GM21423 (cell line): ENCODE measurements at regions not wholly inside any gene's neighbourhood (a gene's known extent, or its start where the extent isn't known, plus 50 kb on each side); places are given as distances from the start of the nearest gene placed in this dataset.
"Not testable (repeated sequence)": the region's sequence is repeated elsewhere in the genome, so short reads cannot be mapped to it uniquely, and the experiment has no call there.

Experiments used
- ATAC-seq: cut with Tn5 transposase; IDR thresholded peaks from one replicate; pipeline ENCODE4 v1.9.1; 2021; ENCODE audit warnings: mild to moderate bottlenecking, moderate library complexity; ENCODE audit not compliant: unreplicated experiment

- ATAC-seq = no peak
These were observed 53.6 kb downstream of the ARF6 start for GRCh38 chr14:49946320-49947141.

- ATAC-seq = no peak
These were observed 54.6 kb downstream of the ARF6 start for GRCh38 chr14:49947506-49947905.

DNA sequence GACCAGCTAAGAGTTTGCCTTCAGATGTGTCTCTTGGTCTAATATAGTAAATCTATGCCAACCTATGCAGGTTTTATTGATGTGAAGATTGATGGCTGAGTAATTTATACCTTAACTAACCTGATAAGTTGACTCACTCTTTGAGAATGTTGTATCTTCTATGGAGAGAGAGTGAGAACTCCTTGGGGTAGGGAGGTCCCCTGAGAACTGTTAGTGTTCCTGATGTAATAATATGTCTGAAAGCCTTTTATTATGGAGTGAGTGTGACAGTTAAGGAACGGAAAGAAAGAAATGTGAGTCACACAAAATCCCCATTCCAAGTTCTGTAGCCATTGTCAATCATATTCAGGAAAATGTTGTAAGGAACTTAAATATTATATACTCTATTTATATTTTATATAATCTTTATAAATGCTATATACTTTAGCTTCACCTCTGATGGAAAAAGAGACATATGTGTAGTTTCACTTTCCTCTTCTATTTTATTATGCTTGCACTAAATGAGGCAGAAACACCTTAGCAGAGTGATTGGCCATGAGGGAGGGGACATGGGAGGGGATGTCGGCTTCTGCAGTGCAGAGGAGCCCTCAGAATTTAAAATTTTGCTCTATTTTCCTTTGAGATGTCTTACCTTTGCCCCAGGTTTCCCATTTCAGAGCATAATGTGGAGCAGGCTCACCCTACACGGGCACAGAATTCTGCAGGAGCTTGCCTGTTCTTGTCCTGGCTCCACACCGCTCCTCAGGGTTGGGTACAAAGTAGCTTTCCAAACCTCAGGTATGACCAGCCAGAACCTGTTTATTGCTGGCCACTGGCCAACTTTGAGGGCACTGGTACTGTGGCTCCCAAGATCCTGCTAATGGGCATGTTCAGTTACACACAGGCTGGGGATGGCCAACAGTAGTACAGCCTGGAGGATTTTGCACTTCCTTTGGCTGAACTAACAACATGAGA lies 57.7 kb downstream of the ARF6 start:
- ATAC-seq = no peak

DNA sequence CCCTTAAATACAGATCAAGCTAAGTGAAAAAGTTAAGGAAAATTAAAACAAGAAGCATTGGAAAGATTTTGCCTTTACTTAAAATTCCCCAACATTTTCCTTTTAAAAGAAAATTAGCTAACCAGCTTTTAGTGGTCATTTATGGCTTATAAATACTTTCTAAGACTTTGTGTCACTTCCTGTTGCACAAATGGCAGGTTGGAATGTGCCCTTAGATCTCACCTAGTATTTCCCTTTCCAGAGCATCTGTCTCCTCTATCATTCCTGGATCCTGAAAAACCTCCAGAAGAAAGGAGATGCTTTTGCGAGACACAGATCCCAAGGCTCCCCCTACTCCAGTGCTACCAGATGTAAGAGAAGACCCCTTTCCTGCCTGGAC lies 58.3 kb downstream of the ARF6 start:
- no peak for ATAC-seq

- no peak for ATAC-seq
These were observed 58.9 kb downstream of the ARF6 start for GRCh38 chr14:49951691-49952345.

DNA sequence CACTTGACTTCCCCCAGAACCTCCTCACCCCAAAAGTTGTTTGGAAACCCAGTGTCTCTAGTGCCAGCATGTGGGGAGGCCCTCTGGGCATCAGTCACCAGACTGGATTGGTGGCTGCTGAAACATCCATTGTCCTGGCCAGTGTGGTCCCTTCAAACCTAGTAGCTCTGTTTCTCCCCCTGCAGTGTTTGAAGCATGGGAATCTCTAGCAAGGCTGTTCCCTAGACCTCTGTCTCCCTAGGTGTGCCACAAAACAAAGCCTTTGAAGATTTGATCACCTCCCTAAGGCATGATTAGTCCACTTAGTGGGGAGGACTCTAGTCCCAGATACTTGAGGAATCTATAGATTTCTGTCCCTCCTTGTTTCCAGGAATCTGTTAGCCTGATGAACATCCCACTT lies 60.3 kb downstream of the ARF6 start:
- no peak for ATAC-seq

DNA sequence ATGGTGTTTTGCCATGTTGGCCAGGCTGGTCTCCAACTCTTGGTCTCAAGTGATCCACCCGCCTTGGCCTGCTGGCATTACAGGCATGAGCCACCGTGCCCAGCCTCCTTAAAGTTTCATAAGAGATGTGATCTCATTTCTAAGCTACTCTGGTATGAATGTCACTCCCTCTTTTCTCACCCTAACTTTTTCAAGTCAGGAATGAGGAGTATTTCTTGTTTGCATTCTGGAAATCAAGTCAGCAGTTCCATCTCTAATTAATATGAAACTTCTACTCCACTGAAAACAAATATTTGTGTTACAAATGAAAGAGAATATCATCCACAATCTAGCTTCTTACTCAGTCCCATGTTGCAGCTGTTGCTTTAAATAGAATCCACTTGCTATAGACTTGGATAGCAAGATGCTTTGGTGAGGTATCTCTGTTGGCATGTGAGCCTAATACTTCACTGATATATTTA lies 61.3 kb downstream of the ARF6 start:
- no peak for ATAC-seq

DNA sequence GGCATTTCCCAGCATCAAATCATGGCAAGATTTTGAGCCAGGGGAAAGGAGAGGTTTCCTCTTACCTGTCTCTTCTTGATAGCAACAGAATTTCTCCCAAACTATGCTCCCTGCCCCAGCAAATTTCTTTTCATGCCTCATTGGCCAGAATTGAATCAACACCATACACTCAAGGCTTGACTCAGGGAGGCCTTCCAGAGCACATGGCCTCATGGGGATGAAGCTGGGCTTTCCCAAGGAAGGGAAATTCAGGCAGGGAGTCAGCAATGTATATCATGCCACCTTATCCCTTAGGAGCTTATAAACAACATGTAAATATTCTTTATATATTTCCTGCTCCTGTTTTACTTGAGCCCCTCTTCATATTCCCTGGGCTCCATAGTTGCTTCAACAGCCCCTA lies 62.1 kb downstream of the ARF6 start:
- ATAC-seq = no peak

GRCh38 chr14:49957089-49957852 lies 64.4 kb downstream of the ARF6 start:
- ATAC-seq = no peak

- ATAC-seq = peak; percentile 68
These were observed 67.0 kb downstream of the ARF6 start for GRCh38 chr14:49959822-49960408.

DNA sequence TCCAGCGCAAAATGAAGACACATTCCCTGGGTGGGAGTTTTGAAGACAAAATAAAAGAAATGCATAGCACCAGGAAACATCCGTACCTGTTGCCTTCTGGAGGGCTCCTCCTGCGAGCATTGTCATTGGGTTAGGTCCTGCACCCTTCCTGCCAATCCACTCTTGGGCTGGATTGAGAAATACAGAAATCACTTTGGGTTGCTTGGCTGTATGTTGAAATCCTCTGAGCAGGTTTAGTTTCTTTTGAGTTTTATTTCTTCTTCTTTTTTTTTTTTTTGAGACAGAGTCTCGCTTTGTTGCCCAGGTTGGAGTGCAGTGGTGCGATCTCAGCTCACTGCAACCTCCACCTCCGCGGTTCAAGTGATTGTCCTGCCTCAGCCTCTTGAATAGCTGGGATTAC lies 67.6 kb downstream of the ARF6 start:
- no peak for ATAC-seq

DNA sequence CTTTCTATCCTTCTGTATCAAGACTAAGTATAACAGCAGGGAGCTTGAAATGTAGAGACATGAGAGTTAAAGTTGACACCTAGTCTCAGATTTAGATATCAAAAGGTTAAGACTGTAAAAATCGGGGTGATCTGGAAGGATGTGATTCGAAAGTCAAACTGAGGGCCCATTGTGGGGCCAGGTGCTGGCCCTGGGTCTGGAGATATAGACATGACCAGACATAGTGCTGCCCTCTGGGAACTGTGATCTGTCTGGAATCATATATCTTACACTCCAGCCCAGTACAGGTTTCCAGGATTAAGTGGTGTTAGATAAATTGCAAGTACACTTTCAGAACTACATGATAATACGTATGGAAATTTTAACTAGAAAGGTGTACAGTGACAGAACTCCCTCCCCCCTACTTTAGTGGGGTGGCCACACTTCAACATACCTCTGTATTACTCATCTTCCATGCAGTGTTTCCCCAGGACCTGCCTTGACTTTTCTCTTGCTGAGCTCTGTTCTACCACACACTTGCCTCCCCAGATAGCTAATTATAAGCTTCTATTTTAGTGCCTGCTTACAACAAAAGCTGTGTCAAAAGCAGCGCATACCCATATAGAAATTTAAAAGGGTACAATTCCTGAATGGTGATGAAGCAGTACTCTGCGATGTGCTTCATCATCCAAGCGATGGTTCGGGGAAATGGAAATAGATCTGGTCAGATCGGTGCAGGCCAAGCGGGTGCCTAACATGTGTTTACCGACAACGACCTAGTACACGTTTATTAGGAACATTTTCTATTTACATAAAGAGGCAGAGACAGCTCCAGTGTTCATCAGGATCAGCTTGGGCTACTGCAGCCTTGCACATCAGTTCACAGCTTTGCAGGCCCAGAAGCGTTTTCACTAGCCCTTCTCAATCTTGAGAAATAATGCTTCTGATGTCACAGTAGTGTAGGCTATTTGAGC lies 68.7 kb downstream of the ARF6 start:
- peak; percentile 42 for ATAC-seq

- no peak for ATAC-seq
These were observed 69.7 kb downstream of the ARF6 start for GRCh38 chr14:49962621-49963020.

DNA sequence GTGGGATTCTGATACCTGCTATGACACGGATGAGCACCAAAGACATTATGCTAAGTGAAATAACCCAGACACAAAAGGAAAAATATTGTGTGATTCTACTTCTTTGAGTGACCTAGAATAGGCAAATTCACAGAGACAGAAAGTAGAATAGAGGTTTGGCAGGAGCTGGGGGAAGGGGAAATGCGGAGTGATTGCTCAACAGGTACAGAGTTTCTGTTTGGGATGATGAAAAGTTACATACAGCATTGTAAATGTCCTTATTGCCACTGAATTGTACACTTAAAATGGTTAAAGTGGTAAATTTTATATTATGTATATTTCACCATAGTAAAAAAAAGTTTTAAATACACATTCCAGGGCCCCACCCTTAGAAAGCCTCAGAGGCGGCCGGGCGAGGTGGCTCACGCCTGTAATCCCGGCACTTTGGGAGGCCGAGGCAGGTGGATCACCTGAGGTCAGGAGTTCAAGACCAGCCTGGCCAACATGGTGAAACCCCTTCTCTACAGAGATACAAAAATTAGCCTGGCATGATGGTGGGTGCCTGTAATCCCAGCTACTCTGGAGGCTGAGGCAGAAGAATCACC lies 72.3 kb downstream of the ARF6 start:
- ATAC-seq = not testable (repeated sequence)

DNA sequence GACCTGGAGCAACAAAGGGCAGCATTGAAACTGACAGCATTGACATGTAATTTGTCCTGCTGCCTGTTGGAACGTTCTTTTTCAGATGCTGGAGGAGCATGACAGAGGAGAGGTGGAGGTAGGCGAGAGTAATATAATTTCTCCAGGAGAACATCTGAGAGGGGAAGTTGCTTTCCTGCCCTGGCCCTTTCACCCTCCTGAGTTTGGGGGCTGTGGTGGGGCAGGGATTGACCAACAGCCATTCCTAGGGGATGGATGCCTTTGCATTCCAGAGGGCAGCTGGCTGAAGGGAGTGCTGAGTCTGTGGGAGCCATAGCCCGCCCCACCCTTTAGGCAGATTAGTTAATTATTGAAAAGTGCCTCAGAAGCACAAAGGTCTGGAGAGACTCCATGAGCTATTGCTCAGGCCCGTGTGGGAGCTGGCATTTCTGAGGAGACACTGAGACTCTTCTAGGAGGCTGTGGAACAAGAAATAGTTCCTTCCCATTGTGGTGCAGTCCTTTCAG lies 73.5 kb downstream of the ARF6 start:
- ATAC-seq = no peak

DNA sequence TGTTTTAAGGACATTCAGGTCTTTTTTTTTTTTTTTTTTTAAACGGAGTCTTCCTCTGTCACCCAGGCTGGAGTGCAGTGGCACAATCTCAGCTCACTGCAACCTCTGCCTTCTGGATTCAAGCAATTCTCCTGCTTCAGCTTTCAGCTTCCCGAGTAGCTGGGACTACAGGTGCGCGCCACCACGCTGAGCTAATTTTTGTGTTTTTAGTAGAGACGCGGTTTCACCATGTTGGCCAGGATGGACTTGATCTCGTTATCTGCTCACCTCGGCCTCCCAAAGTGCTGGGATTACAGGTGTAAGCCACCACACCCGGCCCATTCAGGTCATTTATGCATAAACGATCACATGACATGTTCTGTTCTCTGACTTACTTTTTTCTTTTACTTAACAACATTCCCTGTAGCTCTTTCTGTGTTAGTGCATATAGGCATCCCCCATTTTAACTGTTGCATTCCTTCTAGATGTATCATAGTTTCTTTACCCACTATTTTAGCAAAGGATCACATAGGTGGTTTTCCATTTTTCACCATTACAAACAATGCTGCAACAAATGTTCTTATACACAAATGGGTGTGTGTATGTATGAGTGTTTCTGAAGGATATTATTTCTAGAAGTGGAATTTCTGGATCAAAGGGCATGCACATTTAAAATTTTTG lies 74.2 kb downstream of the ARF6 start:
- no peak for ATAC-seq

DNA sequence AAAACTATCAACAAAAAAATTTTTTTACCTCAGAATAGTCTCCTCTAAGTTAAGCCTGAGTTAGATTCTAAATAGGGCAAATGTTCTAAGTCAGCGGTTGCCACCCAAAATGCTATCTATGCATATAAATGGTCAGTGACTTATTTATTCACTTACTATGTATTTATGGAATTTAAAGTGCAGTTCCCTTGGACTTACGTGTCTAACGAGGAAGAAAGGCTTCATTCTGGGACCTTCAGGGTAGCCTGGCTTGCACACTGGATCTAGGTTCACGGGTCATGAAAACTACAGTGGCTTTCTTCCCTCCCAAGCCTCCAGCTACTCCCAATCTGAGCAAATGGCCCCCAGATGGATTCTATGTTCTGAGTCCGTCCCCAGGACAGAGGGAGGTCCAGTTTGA lies 77.1 kb downstream of the ARF6 start:
- ATAC-seq = no peak
